ENCODE measurements at regions not wholly inside any gene's neighbourhood (a gene's known extent, or its start where the extent isn't known, plus 50 kb on each side); places are given as distances from the start of the nearest gene placed in this dataset.

DNA sequence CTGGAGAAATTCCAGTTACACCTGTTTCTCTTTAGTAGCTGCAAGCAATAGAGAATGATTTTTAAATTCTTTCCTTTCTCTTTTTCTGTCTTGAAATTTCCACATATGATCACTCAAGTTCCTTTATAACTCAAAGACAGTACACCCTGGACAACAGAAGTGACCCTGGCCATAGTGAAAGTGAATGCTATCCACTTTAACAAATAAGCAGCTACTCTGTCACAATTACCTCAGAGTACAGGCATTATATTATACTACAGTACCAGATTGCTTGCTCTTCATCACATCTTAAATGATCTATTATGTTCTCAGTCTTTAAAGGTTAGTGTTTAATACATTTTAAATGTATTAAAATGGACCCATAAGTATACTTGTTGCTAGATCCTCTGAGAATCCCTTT is 136.2 kb downstream of the KLF12 start:
- no peak for DNase-seq

DNA sequence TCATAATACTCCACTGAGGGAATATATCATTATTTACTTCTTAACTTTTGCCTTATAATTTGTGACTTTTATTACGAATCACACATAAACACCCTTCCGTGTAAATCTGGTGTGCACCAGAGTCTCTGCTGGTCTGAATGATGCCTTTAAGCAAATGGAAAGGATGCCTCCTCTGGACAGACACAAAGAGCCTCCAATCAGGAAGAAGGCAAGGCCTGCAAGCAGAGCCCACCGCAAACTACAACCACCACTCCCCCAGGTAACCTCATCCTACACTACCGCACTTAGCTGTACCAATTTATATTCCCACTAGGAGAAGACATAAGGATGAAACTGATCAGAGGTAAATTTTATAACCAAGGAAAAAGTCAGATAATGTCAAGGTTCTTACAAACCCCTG is 137.6 kb downstream of the KLF12 start:
- no peak for DNase-seq

DNA sequence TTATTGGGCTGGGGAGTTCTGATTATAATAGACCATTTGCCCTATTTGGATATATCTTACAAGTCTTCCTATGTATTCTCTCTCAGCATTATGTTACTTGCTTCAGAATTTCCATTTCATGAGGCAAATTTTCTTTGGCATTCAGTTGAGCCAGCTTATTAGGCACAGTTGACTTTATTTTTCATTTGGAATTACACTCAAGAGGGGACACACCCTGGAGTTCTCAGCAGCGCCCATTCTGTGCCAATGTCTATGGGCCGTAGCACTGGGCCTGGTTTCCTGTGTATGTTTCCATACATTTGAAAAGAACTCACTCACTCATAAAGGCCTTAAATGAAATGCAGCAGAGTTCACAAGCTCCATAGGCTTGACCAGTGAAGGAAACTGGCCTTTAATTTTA is 138.5 kb downstream of the KLF12 start:
- DNase-seq = no peak

DNA sequence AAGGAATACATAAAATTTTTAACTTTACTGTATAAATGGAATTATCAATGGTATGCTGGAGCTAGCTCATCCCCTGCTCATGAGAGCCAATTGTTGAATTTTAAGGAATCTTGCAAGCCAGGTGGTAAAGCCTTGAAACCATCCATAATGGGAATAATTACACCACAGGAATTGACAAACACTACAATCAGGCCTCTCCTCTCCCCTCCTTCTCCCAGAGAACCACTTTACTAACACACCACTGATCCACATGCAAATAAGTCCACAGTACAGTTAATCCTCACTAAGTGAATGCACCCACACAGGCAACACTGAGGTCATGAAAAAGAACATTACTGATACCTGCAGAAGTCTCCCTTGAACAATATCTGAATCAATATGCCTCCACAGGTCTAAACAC is 140.5 kb downstream of the KLF12 start:
- no peak for DNase-seq

DNA sequence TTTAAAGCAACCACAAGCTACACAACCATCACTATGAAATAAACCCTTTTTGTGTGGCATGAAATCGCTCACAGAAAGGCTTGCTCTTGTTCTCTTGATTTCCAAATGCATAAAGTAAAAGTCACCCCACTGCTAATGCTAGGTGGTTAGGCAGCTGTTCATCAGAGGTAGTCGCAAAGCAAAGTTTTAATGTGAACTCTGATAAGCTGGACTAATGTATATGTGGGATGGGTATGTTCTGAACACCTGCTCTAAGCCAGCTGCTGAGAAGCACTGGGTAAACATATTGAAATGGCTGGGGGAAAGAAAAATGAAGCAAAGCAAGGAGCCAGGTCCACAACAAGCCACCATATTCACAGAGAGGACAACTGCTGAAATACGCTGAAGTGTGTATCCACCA is 142.3 kb downstream of the KLF12 start:
- DNase-seq = no peak

DNA sequence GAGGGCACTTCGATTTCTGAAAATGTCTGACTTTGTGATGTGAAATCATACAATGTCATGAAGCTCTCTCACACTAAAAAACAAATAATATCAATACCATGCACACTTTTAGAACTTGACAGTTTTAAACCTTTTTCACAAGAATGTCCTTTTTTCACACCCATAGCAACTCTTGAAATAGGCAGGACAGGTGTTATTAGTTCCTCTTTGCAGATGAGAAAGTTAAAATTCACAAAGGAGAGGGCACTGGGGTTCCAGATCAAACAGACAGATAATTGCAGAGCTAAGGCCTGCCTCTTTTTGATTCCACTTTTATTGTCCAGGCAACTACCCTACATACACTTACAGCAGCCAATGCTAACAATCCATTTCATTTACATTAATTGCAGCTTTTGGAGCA is 142.8 kb downstream of the KLF12 start:
- DNase-seq = no peak

DNA sequence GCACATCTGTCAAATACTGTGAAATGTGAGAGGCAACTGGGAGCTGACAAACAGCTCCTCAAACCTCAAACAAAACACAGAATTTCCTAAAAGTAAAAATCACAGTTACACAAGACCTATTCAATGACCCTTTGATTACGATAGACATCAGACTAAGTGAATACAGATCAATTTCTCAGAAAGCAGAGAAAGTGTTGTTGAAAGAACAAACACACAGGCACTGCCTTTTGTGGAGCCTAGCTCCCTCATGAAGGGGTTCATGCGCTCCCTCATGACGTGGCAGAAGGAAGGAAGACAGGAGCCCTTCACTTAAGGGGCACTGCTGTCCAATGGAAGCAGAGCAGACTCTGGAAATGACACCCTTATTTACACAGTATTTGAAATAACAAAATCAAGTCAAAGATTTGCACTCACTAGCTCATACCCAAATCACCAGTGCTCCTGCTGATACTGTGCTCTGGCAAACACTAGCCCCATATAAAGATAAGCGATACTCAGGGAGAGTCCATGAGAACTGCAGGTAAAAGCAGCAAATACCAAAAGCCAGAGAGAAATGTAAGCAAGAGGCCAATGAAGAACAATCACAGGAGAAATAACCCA is 144.9 kb downstream of the KLF12 start:
- no peak for DNase-seq

DNA sequence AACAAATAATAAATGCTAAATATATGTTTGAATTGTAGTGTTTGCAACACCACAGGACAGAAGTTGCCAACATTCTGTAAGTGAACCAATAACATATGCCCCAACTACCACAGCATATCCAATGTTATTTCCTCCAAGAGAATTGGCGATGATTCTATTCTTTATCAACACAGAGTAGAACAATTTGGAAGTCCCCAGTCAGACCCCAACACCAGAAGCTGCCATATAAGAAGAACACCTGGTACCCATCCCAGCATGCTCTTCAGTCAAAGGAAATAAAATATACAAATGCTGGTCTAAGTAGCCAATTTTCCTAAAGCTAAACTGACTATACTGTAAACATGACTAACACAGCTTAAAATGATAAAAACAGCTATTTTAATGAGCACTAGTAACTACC is 145.7 kb downstream of the KLF12 start:
- no peak for DNase-seq

DNA sequence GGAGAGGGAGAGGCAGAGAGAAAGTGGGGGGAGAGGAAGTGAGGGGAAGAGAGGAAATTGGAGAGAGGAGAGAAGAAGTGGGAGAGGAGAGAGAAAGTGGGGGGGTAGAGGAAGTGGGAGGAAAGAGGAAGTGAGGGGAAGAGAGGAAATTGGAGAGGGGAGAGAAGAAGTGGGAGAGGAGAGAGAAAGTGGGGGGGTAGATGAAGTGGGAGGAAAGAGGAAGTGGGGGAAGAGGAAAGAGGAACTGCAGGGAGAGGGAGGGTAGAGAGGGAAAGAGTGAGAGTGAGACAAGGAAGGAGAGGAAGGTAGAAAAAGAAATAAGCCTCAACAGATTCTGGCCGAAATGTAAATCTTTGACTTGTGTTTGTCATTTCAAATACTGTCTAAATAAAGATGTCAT is 146.6 kb downstream of the KLF12 start:
- DNase-seq = peak; percentile 52 to 57

DNA sequence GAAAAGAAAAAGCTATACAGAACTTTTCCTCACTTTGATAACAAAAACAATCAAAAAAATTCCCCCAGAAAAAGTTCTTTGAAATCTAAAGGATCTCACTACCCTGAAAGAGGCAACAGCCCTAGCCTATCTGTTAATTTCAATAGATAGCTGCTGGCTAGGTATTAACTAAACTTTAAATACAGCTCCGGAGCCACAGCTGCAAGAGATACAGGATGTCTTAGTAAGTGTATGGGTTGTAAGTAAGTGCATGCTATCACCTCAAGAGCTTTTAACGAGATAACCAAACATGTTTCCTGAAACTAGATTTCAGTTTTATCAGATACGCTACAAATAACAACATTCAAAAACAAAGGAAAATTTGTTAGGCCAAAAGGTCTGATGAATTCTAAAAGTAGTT is 148.4 kb downstream of the KLF12 start:
- no peak for DNase-seq

DNA sequence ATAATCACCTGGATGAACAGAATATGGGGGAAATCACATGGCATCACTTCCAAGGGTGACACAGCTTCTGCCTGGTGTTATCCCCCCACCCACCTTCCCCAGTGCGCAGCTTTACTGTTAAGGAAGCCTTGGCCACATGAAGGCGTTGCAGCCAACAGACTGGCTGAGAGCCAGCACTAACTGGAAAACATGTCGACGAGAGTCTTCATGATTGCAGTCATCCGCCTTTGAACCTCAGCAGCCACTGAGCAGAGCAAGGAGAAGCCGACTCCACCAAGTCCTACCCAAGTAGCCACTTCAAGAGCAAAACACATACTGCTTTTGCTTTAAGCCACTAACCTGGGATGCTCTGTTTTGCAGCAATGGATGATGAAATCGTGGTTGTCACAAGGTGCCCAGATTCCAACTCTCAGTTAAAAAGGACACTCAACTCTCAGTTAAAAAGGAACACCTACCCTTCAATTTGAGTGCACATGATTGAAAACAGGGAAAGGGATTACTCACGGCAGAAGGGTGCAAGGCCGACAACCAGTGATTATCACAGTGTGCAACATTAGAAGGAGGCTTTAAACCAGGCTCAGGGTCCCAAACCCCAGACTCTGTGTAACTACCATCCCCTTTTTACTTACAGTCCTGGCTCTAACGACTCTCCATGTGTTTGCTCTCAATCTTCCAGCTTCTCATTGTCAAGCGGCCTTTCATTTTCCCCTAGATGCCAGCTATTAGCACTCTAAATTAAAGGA is 149.1 kb downstream of the KLF12 start:
- no peak for DNase-seq

DNA sequence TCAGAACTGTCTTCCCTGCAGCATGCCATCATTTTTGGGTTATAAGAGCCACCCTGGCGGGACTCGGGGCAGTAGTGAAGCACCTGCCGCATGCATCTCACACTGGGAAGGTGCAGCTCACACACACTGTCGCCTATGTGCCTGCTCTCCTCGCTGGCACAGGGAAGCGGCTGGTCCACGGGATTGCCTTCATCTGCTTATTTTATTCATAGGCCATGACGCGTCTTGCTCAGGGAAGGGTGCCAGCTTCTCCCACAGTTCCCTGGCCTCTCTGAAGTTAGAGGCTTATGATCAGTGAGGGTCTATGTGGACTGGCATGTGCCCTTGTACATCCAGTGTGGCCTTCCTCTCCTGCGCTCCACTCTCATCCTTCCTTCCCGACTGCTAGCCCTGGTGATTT is 150.0 kb downstream of the KLF12 start:
- DNase-seq = no peak

DNA sequence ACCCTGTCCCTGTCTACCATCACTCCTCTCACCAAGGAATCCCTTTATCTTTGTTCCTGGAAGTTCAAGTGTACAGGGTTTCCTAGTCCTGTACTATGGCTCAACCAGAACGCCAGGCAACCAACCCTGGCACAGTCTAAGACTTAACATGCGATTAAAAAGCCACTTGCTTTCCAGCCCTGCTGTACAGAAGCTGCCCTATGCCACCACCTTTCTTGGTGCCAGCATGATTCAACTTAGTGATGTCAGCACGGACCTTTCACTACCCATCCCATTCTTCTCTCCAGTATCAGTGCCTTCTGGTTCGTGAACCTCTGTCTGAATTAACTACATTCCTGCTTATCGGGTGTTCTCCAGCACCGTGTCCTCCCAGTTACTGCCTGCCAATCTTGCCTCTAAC is 151.1 kb downstream of the KLF12 start:
- no peak for DNase-seq

DNA sequence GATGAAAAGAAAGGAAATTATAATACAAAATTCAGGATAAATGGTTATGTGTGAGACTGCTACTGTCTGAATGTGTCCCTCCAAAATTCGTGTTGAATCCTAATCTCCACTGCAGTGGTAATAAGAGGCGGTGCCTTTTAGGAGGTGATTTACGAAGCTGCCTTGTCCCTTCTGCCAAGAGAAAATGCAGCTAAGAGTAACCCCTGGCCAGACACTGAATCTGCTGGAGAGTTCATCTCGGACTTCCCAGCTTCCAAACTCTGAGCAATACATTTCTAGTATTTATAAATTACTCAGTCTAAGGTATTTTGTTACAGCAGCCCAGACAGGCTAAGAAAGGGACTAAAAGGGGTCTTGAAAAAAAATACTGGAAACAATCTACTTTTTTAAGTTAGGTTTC is 152.6 kb downstream of the KLF12 start:
- no peak for DNase-seq

DNA sequence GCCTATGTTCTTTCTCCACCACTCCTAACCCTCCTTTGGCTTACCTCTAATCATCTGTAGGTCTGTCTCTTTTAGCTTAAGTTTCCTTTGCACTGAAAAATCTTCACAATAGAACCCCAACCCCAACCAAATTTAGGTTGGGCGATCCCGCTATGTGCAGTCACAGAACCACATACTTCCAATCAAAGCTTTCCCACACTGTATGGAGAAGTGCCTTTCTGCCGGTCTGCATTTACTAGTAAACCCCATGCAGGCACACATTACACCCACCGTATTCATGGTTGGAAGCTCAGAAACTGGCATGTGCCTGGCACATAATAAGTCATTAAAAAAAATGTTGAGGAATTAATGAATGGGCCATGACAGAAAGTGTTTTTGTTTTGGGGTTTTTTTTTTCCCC is 158.4 kb downstream of the KLF12 start:
- no peak for DNase-seq

DNA sequence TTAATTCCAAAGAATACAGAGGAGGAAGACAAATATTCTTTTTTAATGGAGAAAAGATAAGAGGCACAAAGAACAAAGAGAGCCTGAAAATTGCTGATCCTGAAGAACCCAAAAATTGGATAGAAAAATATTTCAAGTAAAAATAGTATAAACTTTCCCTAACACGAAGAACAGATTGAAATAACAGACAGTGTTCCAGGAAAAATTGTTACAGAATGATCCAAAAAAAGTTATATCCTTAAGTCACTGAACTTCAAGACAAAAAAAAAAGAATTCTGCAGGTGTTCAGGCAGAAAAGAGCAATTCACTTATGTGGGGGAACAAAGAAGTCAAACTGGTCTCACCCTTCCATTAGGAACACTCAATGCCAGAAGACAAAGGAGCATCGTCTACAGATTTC is 160.2 kb downstream of the KLF12 start:
- DNase-seq = no peak

DNA sequence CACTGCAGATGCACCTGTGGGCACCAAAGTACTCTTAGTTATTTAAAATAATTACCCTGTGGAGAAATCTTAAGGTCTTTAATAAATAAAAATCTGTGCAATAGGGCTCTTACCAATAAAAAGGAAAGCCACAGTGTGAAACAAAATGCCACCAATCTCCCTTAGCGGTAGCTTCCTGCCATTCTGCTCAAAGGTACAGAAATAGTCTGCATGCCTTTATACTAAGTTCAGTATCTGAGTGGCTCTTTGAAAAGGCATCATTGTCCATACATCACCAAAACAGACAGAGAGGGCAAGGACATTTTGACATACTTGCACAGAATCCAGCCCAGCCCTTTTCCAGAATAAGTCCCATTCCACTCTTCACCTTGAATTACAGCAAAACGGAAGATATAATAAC is 161.0 kb downstream of the KLF12 start:
- DNase-seq = no peak

DNA sequence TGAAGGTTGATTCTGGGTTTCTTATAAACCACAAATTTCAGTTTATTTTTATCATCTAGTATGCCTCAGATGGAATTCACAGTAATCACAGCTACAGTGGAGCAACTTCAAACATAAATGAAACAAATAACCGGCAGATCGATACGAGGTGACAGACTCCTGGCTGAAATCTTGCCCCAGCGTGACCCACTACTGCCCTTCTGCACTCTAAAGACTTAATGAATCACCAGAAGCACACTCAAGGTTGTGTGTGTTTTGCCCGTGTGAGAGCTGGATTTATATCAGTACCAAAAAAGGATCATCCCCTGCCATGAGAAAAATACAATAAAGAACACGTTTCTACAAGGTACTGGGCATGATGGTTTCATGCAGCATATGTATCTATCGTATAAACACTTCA is 161.7 kb downstream of the KLF12 start:
- DNase-seq = no peak

DNA sequence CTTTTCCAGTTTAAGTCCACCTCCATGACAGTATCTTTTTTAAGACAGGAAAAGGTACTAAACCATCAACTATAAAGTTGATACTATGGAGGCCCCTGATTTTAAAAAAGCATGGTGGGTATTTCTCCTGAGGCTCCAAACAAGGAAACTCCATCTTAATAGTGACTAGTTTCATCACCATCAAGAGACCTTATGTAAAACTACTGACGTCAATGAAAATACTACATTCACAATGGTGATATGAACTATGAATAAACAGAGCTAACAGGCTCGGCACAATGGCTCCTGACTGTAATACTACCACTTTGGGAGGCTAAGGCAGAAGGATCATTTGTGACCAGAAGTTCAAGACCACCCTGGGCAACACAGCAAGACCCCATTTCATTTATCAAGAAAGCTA is 162.7 kb downstream of the KLF12 start:
- no peak for DNase-seq

DNA sequence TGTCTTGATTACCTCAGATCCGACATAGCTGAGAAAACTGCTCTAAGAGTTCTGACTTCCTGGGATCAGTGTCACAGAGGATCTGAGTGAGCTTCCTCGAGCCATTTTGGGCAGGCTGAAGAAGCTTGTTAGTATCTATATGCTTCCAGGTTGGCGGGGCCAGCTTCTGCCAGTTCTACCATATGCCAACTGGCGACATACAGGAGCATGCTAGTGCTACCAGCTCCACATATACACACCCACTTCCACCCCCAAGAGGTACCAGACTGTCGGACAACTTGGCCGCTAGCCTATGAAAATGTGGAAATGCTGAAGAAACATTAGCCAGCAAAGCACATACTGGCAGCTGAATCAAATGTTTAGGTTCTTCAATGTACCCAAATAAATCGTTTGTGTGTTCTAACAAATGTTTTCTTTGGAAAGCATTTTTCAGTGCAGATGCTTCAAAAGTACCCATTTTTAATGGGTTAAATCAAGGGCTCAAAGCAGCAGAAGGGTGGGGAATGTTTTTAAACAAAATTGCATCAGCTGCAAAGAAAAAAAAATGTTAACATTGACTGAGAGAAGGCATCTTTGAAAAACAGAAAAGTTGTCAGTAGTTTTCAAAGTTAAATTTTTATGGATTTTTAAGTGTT is 163.7 kb downstream of the KLF12 start:
- no peak for DNase-seq

DNA sequence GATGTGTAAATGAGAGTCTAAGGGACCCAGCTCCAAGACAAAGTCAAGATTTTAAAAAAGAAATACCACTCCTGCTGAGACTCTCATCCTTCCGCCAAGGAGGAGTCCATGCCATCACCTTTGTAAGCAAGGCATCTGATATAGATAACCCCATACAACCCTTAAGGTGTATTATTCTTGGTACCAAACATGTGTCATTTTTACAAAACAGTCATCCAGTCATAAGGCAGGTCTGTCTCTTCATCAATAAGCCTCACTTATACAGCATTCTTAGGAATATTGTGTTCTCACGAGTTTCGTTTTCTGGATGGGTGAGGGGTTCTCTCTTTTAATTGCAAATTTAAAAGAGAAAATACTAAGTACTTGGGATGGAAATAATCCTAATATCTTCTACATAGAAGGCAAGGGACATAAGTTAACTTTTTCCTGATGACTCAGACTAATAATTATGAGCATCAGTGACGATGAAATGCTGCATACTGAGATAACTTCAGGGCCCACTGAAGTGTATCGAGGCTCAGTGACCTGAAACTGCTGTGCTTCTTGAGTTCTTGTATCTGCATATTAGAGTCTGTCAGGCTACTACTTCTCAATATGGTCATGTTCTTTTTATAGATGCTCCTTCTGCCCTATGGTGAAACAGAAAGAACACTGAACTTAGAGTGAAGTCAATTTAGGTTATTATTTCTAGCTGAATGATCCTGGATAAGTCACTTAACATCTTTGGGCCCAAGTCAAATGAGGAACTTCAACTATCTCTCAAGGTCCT is 166.6 kb downstream of the KLF12 start:
- DNase-seq = no peak

DNA sequence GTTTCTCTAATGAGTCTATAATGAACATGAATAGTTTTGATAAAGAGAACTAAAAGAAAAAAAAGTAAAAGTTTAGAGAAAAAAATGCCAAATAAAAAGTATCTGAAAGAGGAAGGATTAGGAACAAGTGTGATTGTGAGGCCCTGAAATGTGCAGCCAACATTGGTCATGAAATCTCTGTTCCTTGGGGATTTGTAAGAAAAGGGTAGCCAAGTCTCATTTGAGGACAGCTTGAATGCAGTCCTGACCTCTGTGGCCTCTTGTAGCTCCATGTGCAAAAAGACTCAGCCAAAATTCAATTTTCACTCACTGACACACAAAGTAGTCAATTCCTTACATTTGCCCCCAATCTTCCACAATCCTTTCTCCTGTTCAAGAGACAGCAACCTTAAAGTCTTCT is 167.9 kb downstream of the KLF12 start:
- no peak for DNase-seq

DNA sequence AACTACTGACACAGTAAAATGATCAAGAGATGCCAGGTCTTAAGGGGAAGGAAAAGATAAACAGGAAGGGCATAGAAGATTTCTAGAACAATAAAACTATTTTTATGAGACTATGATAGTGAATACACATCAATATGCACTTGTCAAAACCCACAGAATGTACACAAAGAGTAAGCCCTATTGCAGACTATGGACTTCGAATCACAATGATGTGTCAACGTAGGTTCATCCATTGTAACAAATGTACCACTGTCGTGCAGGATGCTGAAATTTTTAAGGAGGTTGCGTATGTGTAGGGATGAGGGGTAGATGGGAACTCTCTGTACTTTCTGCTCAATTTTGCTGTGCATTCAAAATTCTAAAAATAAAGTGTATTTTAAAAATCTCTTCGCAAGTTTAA is 171.9 kb downstream of the KLF12 start:
- no peak for DNase-seq

DNA sequence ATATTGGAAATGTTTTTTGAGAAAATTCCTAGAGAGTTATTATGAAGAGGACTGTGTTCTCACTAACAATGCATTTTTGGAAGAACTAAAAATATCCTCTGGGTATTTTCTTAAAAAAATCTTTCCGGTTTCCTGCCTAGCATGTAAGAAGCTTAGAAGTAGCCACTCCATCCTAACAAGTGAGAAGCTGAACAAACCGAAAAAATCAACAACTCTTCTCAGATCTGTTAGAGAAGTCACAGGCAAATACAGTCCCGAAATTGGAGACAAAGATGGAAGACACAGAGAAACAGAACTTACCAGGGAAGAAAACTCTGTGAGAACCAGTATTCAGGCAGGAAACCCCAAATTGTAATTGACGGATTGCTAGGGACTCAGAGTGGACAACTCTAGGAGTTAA is 173.0 kb downstream of the KLF12 start:
- DNase-seq = no peak

Data from Kasumi-1 (cell line).